ENCODE measurements at regions not wholly inside any gene's neighbourhood (a gene's known extent, or its start where the extent isn't known, plus 50 kb on each side); places are given as distances from the start of the nearest gene placed in this dataset.

DNA sequence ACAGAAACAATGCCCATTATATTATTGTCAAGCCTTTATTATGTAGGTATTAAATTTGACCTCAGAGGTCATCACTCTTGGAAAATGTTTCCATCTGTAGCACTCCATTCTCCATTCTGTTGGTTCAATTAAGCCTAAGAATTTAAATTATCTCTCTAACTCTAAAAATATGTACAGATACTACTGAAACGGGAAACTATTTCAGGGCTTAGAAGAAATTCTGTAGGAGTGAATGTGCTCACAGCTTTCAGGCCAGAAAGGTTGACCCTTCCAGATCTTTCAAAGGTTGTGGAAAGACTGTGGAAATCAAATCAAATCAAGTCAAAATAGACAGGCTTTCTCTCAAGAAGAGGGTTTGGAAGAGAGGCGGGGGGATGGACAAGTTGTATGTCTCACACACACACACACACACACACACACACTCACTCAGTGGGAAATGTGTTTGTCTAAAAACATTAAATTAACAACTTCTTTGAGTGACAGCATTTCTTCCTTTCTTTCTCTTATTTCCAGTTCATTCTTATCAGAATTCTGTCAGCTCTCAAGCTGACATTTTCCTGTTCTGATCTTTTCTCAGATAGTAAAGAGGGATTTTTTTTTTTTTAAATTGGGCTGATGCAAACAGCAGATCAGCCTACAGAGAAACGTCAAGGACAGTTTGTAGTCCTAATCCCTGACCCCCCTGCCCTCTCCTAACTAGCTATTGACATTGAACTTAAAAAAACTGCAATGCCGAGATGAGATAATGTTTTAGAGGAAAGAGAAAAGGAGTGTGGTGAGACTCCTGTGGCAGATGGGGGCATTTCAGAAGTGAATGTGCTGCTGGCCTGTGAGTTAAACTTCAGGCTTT, 139.0 kb upstream of the ZFHX3 start (continued):
- TF ChIP-seq YY1 (IDR thresholded peaks at IDR 0.05; ENCODE audit: low read depth, low read length) (no peak), CHD1 (IDR thresholded peaks at IDR 0.05; ENCODE audit: low read depth, low read length) (no peak), SUZ12 (IDR thresholded peaks at IDR 0.05; ENCODE audit: low read length) (no peak), NANOG (IDR thresholded peaks at IDR 0.05; ENCODE audit: insufficient read depth, low read depth, low read length, poor library complexity, severe bottlenecking) (no peak)

Measured in H1 (cell line).